HG03575 (cell line): ENCODE measurements at regions not wholly inside any gene's neighbourhood (a gene's known extent, or its start where the extent isn't known, plus 50 kb on each side); places are given as distances from the start of the nearest gene placed in this dataset.
"Not testable (repeated sequence)": the region's sequence is repeated elsewhere in the genome, so short reads cannot be mapped to it uniquely, and the experiment has no call there.

ENCODE experiments used
- ATAC-seq: cut with Tn5 transposase; IDR thresholded peaks from one replicate; pipeline ENCODE4 v1.9.1; 2021; ENCODE audit not compliant: unreplicated experiment, insufficient number of reproducible peaks, low FRiP score; ENCODE audit errors: extremely low read depth

DNA sequence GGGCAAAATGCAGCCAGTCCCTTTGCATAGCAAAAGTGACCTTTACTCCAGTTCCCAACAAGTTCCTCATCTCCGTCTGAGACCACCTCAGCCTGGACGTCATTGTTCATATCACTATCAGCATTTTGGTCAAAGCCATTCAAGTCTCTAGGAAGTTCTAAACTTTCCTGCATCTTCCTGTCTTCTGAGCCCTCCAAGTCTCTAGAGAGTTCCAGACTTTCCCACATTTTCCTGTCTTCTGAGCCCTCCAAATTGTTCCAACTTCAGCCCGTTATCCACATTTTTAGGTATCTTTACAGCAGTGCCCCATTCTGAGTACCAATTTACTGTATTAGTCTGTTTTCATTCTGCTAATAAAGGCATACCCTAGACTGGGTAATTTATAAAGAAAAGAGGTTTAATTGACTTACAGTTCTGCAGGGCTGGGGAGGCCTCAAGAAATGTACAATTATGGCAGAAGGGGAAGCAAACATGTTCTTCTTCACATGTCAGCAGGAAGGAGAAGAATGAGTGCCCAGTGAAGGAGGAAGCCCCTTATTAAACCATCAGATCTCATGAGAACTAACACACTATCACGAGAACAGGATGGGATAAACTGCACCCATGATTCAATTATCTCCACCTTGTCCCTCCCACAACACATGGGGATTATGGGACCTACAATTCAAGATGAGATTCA is 123.7 kb downstream of the MYCN start:
- no peak for ATAC-seq

DNA sequence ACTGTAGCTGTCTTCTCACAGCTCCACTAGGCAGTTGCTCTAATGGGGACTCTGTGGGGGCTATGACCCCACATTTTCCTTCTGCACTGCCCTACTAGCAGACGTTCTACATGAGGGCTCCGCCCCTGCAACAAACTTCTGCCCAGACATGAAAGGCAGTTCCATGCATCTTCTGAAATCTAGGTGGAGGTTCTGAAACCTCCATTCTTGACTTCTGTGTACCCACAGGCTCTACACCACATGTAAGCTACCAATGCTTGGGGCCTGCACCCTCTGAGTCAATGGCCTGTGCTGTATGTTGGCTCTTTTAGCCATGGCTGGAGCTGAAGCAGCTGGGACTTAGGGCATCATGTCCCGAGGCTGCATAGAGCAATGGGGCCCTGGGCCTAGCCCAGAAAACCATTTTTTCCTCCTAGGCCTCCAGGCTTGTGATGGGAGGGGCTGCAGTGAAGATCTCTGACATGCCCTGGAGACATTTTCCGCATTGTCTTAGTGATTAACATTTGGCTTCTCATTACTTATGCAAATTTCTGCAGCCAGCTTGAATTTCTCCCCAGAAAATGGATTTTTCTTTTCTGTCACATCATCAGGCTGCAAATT is 123.0 kb downstream of the MYCN start:
- no peak for ATAC-seq

DNA sequence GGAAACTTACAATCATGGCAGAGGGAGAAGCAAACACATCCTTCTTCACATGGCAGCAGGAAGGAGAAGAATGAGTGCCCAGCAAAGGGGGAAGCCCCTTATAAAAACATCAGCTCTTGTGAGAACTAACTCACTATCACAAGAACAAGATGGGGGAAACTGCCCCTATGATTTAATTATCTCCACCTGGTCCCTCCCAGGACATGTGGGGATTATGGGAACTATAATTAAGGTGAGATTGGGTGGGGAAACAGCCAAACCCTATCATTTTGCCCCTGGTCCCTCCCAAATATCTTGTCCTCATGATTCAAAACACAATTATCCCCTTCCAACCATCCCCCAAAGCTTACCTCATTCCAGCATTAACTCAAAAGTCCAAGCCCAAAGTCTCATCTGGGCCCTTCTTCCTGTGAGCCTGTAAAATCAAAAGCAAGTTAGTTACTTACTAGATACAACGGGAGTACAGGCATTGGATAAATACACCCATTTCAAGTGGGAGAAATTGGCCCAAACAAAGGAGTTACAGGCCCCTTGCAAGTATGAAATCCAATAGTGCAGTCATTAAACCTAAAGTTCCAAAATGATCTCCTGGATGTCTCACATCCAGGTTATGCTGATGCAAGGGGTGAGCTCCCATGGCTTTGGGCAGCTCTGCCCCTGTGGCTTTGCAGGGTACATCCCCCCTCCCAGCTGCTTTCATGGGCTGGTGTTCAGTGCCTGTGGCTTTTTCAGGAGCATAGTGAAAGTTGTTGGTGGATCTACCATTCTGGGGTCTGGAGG is 122.3 kb downstream of the MYCN start:
- ATAC-seq: no peak

DNA sequence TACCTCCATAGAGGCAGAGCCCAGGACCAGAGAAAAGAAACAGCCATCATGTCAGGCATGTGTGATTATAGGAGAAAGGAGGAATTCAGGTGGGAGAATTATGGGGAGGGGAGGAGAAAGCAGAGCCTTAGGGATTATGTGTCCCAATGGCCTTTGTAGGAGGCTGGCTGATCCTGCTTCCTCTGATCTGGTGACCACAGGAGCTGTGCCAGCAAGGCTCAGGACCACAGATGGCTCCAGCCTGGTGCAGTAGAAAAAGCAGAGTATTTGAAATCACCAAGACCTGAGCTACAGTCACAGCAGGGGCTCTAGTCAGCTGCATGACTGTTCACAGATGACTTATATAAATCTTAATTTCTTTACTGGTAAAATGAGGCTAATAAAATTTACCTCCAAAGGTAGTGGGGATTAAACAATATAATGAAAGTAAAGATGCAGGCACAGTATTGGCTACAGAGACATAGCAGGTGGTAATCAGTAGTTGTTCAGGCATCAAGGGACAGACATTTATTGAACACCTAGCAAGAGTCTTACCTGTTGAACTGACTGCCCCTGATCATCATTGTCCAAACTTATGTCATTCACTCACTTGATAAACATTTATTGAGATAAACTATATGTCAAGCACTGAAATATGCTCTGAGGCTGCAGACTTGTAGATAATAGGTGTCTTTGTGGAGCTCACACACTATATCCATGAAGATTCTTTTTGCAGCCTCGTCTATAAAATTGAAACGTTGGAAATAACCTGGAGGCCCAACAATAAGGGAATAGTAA is 121.3 kb downstream of the MYCN start:
- ATAC-seq: no peak

DNA sequence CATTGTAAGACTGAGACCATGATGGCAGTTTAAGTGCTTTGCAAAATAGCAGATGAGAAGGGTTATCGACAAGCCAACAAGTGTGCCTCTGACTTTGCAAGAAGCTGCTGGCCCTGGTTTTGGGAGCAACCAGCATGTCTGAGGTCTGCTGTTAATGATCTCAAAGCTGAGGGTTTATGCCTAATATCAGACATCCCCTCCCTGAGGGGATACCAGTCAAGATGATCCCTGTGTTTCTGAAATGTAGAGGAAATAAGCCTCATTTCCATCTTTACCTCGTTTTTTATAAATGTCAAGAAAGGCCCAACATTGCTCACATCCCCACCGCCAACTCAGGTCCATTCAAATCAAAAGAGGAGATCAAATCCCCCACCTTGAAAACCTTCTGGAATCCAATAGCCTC is 120.6 kb downstream of the MYCN start:
- no peak for ATAC-seq

DNA sequence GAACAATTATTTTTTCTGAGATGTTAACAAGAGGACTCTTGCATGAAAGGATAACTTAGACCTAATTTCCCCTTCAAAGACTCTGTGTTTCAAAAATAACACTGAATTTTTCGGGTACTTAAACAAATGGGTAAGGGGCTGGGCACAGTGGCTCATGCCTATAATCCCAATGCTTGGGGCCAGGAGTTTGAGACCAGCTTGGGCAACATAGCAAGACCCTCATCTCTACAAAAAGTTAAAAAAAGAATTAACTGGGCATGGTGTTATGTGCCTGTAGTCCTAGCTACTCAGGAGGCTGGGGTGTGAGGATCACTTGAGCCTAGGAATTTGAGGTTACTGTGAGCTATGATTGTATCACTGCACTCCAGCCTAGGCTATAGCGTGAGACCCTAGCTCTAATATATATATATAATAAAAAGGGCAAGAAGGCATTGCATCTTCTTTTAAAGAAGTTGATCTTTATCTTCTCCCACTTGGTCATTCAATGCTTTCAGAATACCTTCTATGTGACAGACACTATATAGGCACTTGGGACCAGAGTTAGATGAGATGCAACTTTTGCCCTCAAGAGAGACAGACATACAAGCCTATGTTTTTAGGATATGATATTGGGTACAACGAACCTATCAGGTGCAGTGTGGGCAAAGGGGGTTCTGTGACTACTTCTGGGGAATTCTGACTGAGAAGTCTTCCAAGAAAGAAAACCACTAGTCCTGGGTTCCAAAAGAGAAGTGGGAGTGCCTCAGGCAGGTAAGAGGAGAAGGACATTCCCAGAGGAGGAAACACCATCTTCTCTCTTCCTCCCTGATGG is 120.0 kb downstream of the MYCN start:
- no peak for ATAC-seq

DNA sequence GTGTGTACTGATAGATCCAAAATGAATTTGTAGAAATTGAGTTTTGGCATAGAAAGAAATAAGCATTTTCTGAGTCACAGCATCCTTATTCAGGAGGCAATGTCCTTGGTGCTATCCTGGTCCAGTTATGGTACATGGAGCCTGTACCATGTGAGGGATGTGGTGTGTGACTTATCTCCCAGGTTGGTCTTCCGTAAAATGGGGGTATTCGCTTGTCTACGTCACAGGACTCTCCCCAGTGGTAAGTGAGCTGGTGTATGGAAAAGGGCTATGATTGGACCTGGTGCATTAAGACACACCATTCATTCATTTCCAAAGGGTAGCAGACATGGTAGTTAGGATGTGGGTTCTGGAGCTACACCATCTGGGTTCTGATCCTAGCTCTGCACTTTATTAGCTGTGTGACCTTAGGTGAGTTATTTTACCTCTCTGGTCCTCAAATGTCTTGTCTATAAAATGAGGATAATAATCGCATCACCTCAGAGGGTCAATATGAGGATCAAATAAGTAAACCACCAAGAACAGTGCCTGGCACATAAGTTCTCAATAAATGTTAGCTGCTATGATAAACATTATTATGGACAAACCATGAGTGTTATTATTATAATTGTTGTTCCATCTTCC is 119.2 kb downstream of the MYCN start:
- no peak for ATAC-seq

DNA sequence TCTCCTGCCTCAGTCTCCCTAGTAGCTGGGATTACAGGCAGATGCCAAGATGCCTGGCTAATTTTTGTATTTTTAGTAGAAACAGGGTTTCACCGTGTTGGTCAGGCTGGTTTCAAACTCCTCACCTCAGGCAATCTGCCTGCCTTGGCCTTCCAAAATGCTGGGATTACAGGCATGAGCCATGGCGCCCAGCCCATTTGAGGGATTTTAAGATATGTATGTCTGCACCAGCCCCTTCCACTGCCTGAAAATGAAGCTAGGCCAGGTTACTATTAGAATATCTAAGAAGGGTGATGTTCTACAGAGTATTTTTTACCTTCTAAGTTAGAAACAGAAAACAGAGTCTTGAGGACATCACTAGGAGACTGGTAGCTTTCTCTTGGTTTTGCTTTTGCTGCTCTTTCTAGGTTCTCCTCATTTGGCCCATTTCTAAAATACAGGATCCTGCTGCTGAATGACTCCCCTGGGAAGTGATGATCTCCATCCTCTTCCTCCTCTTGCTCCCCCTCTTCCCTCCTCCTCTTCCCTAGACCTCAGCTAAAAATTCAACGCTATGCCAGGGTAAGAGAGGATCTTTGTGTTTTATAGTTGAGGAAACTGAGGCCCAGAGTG is 118.5 kb downstream of the MYCN start:
- no peak for ATAC-seq

DNA sequence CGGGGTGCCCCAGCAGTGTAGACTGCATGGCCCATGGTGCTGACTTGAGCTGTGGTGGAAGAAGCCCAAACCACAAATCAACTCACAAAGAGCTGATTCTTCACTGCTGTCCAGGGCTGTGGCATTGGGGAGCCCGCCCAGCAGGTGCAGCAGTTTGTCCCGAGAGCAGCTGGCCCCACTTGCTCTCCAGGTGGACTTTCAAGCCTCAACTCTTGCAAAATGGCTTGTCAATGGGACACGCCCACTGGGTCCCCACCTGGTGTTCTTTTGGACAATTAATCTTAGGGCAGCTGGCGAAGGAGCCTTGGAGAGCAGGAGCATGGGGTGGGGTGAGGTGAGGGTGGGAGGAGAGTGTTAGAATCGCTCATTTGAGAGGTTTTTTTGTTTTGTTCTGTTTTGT is 117.9 kb downstream of the MYCN start:
- no peak for ATAC-seq

DNA sequence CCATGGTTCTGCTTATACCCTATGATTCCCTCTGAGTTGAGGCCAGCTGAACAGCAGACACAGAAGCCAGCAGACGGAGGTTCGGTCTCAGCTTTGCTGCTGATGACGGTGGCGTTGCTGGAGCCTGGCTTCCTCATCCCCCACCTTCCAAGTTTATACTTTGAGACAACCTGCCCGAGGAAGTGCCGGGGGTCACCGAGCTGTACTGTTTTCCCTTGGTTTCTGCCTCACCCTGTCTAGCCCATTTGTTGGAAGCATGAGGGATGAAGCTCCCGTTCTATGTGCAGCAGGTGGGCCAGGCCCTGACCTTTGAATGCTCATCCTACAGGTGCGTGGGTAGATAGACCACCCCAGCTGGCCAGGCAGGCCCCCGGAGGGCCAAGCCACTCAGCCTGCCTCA is 117.3 kb downstream of the MYCN start:
- ATAC-seq: no peak

DNA sequence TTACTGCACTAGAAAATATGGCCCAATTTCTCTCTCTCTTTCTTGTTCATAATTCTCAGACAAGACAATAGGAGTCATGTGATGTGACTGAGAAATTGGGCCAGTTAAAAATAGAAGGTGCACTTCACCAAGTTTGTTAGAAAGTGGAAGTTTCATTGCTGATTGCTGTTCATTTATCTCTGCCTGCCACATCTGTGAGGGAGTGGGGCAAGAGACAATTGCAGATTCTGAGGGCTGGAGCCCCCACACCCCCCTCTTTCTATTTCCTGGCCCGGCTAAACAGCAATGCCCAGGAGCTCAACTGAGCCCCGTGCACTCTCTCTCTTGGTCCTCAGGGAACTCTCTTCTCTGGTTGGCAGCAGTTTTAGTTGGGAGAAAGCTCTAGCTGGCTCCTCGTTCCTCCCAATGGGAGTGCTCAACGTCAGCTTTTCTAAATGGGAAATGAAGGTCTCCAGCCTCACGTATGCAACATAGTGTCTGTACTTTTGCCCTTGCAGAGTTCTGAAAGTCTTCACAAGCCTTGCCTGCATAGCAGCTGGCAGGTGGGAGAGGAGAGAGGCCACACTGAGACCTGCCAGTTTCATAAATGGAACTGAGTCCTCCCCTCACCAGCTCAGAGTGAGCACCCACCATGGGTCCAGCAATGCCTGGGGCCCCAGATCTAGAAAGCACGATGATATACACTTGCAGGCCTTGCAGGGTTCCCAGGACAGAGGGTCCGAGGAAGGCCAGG is 115.7 kb downstream of the MYCN start:
- peak; percentile 92 for ATAC-seq

DNA sequence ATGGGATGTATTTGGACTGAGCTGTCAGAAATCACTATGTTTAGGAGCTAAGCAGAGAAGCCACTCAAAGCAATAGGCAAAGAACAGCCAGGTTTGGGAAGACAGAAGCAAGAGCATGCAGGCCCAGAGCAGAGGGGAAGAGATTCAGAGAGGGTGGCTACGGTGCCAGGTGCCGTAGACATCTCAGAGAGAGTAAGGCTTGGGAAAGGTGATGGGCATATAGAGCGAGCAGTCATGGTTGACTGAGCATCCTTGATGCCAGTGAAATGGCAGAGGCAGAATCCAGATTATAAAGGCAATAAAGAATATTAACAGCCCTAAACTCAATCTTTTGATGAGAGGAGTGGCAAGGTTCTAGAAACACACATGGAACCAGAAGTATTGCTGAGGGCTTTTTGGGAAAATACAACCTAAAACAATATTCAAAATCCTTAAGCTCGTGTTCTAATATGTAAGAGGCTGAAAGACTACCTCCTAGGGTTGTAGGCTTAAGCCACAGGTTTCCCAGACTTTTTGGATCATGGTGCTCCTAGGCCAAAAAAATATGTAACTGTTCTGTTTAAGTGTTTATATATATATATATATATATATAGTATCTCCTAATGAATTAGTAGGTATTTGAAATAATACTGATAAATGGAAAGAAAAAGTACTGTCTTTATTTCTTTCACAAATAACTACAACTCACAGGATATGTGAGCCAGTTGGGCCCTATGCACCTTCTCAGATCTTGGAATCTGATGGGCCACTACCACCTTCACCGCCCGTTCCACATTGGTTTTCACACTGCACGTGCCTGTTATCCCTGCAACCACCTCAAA is 113.3 kb downstream of the MYCN start:
- no peak for ATAC-seq

DNA sequence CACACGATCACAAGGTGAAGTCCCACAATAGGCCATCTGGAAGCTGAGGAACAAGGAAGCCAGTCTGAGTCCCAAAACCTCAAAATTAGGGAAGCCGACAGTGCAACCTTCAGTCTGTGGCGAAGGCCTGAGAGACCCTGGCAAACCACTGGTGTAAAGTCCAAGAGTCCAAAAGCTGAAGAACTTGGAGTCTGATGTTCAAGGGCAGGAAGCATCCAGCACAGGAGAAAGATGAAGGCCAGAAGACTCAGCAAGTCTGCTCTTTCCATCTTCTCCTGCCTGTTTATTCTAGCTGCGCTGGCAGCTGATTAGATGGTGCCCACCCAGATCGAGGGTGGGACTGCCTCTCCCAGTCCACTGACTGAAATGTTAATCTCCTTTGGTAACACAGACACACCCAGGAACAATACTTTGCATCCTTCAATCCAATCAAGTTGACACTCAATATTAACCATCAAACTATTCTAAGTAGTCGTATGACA is 112.3 kb downstream of the MYCN start:
- ATAC-seq: not testable (repeated sequence)

DNA sequence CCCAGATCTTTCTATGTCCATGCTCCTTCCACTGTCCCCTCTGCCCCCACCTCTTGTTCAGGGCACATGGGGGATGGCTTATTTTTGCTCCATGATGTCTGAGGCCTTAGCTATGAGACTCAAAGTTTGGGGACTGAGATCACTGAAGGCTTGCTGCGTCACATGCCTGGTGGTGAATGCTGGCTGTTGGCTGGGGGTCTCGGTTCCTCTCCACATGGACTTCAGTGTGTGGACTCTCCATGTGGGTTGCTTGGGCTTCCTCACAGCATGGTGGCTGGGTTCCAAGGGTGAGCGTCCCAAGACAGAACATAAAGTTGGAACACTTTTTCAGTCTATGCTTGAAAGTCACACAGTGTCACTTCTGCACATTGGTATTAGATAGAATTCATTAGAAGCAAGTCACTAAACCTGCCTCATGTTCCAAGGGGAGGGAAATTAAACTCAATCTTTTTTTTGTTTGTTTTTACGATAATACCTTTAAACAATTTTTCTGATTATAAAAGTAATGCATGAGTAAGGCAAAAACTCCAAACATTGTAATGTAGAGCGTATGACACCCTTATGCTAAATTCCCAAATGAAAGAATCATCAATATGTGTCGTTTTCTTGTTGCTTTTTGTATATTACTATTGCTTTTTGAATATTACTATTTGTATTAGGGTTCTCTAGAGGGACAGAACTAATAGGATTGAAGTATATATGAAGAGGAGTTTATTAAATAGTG is 111.7 kb downstream of the MYCN start:
- no peak for ATAC-seq

DNA sequence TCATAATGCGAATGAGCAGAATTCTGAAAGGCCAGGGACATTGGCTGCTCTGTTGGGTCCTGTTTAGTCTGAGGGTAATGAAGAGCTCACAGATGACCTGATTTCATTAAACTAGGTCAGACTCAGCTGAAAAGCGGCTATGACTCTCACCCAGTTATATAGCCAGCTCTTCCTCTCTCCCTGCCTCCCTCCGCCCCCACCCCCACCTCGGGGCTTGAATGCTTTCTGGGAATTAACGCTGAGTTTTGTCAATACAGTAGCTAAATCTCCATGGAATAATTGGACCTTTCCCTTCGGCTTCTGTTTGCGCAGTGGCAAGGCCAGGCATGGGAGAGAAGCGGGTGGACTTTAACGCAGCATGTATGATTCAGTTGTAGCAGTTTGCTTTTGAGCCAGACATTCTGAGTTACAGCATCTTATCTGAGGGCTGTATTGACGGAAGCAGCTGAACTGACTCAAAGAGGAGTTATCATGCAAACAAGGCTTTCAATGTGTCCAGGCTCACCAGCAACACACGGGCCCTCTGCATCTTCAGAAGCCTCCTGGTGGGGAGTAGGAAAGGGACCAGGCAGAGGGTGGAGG is 110.6 kb downstream of the MYCN start:
- ATAC-seq: no peak
